Astrocyte of the spinal cord (primary cell): ENCODE measurements at regions not wholly inside any gene's neighbourhood (a gene's known extent, or its start where the extent isn't known, plus 50 kb on each side); places are given as distances from the start of the nearest gene placed in this dataset.

ENCODE experiments used
- DNase-seq: peaks from one replicate; pipeline ENCODE4 v3.0.0; 2011; ENCODE audit warnings: low read depth, low spot score
- H3K4me3 ChIP-seq: 2 replicates; pipeline ENCODE4 v1.5.1; 2011; ENCODE audit warnings: low read depth, mild to moderate bottlenecking, low read length, moderate library complexity
- CTCF ChIP-seq: IDR thresholded peaks from 2 replicates; pipeline ENCODE4 v1.5.1; 2012; ENCODE audit warnings: low read depth, mild to moderate bottlenecking, low read length, inconsistent platforms
- in situ Hi-C: cut with HindIII; loops from 2 replicates; pipeline ENCODE4 v1.10.0; 2017; ENCODE audit warnings: low sequenced_read_pairs

- no peak overlapping the region for H3K4me3 ChIP-seq
- in situ Hi-C loops = no loop called here
- TF ChIP-seq CTCF = no peak
- no peak for DNase-seq
Observed at GRCh38 chr19:30151081-30151480, 209.0 kb downstream of the URI1 start.

- in situ Hi-C loops = no loop called here
- H3K4me3 ChIP-seq = no peak overlapping the region
- DNase-seq = no peak
- no peak for TF ChIP-seq CTCF
Observed at GRCh38 chr19:30152510-30153291, 210.7 kb downstream of the URI1 start.

- no peak for DNase-seq
- H3K4me3 ChIP-seq = no peak overlapping the region
- no peak for TF ChIP-seq CTCF
- in situ Hi-C loops = no loop called here
Observed at GRCh38 chr19:30153326-30154210, 211.5 kb downstream of the URI1 start.

GRCh38 chr19:30154410-30154809, 212.4 kb downstream of the URI1 start:
- in situ Hi-C loops = no loop called here
- no peak overlapping the region for H3K4me3 ChIP-seq
- no peak for TF ChIP-seq CTCF
- no peak for DNase-seq

- in situ Hi-C loops = no loop called here
- no peak overlapping the region for H3K4me3 ChIP-seq
- no peak for DNase-seq
- TF ChIP-seq CTCF = no peak
Observed at GRCh38 chr19:30155381-30156200, 213.6 kb downstream of the URI1 start.

- DNase-seq = no peak
- no peak for TF ChIP-seq CTCF
- no peak overlapping the region for H3K4me3 ChIP-seq
- in situ Hi-C loops = no loop called here
Observed at GRCh38 chr19:30156646-30157045, 214.6 kb downstream of the URI1 start.
